Keratinocyte (primary cell): ENCODE measurements at regions not wholly inside any gene's neighbourhood (a gene's known extent, or its start where the extent isn't known, plus 50 kb on each side); places are given as distances from the start of the nearest gene placed in this dataset.

Experiments used
- DNase-seq: peaks from one replicate; pipeline ENCODE4 v3.0.0-alpha.2; 2011; ENCODE audit warnings: low read depth, missing footprints, low spot score
- FAIRE-seq: peaks from 2 replicates; lab custom pipeline; 2011; peaks lifted over from hg19 to GRCh38; lab: Jason Lieb, UNC
- H2AFZ ChIP-seq: 2 replicates; pipeline ENCODE4 v1.6.0; 2012; ENCODE audit warnings: low read length, control low read depth, inconsistent platforms; ENCODE audit not compliant: control insufficient read depth
- H3K27ac ChIP-seq: 2 replicates; pipeline ENCODE4 v1.5.1; 2011; ENCODE audit warnings: low read length; ENCODE audit not compliant: control insufficient read depth, insufficient read depth
- H3K27me3 ChIP-seq: 3 replicates; pipeline ENCODE4 v1.6.0; 2011; ENCODE audit warnings: low read length; ENCODE audit not compliant: control insufficient read depth, insufficient read depth; ENCODE audit errors: extremely low read depth
- H3K36me3 ChIP-seq, 2 experiments: 2 replicates in 1 of 2; 3 replicates in 1 of 2; pipeline ENCODE4 v1.5.1; 2011; ENCODE audit warnings: low read length in 2 of 2, mild to moderate bottlenecking in 1 of 2; ENCODE audit not compliant: control insufficient read depth in 2 of 2, insufficient read depth in 2 of 2; ENCODE audit errors: extremely low read depth in 1 of 2
- H3K4me1 ChIP-seq: 3 replicates; pipeline ENCODE4 v1.5.1; 2011; ENCODE audit warnings: low read length; ENCODE audit not compliant: control insufficient read depth, insufficient read depth; ENCODE audit errors: extremely low read depth
- H3K4me2 ChIP-seq: 3 replicates; pipeline ENCODE4 v1.6.0; 2011; ENCODE audit warnings: low read depth, low read length; ENCODE audit not compliant: control insufficient read depth, insufficient read depth; ENCODE audit errors: extremely low read depth
- H3K4me3 ChIP-seq, 3 experiments: fragments of 200-600 bp in 1 of 3; sonication (generic) in 1 of 3; 2 replicates in 2 of 3; 3 replicates in 1 of 3; pipeline ENCODE4 v1.5.1; 2011 to 2016; ENCODE audit warnings: low read length in 3 of 3, mild to moderate bottlenecking in 3 of 3, control low read depth in 2 of 3, inconsistent platforms in 1 of 3, low read depth in 1 of 3, mixed read lengths in 1 of 3, mixed run types in 1 of 3, moderate library complexity in 1 of 3; ENCODE audit not compliant: control insufficient read depth in 2 of 3, insufficient read depth in 2 of 3; ENCODE audit errors: extremely low read depth in 1 of 3
- H3K79me2 ChIP-seq: 2 replicates; pipeline ENCODE4 v1.6.0; 2012; ENCODE audit warnings: low read length; ENCODE audit not compliant: control insufficient read depth, insufficient read depth
- H3K9ac ChIP-seq: 3 replicates; pipeline ENCODE4 v1.6.0; 2011; ENCODE audit warnings: low read length; ENCODE audit not compliant: control insufficient read depth, insufficient read depth; ENCODE audit errors: extremely low read depth
- H3K9me1 ChIP-seq: 3 replicates; pipeline ENCODE4 v1.6.0; 2011; ENCODE audit warnings: low read length; ENCODE audit not compliant: control insufficient read depth, insufficient read depth; ENCODE audit errors: extremely low read depth
- H3K9me3 ChIP-seq: 2 replicates; pipeline ENCODE4 v1.5.1; 2012; ENCODE audit warnings: low read depth, low read length; ENCODE audit not compliant: control insufficient read depth
- H4K20me1 ChIP-seq: 3 replicates; pipeline ENCODE4 v1.6.0; 2011; ENCODE audit warnings: low read length; ENCODE audit not compliant: control insufficient read depth, insufficient read depth; ENCODE audit errors: extremely low read depth
- EZH2 ChIP-seq: IDR thresholded peaks from one replicate; pipeline ENCODE4 v1.6.1; 2012; ENCODE audit warnings: inconsistent platforms, mild to moderate bottlenecking, low read length, moderate library complexity
- dilution Hi-C: fragments of 300-500 bp; cut with MboI; formaldehyde crosslinking; loops from one replicate; pipeline ENCODE4 v1.7.0; 2020; ENCODE audit warnings: low sequenced_read_pairs; ENCODE audit not compliant: extremely low pct_ligation_motif_present
- TF ChIP-seq, protein P1 (sequence below), 3 experiments: IDR thresholded peaks in 1 of 3; conservative IDR thresholded peaks in 1 of 3; optimal IDR thresholded peaks in 1 of 3; 2 replicates in 2 of 3; 3 replicates in 1 of 3; pipeline versions ENCODE3 to v1.5.1; 2011; ENCODE audit warnings: low read length in 3 of 3, mild to moderate bottlenecking in 3 of 3, moderate library complexity in 2 of 3, control low read depth in 1 of 3, inconsistent platforms in 1 of 3; ENCODE audit not compliant: insufficient read depth in 2 of 3; ENCODE audit errors: extremely low read depth in 1 of 3

DNA sequence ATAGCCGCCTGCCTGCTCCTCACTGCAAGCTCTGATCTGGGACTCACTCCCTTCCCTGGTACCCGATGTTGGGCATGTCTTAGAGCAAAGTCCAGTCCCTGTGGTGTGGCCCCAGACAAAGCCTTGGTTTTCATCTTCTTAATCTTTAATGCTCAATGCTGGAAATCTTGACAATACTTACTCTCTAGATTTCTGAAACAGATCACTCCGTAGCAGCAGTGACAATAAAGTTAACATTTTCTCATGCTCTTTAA, 260.2 kb upstream of the IRX2 start:
- no peak overlapping the region for H3K27ac ChIP-seq
- FAIRE-seq (no peak), DNase-seq (no peak)
- H3K4me1 ChIP-seq, result peaks cover 3% of the 10 kb centered on the region
- dilution Hi-C loops, result no loop called here
- no peaks in the 10 kb centered on the region for H3K79me2 ChIP-seq
- H3K9me1 ChIP-seq, result no peaks in the 10 kb centered on the region
- H3K9ac ChIP-seq, result no peak overlapping the region
- no peak overlapping the region for H2AFZ ChIP-seq
- H3K4me2 ChIP-seq, result no peak overlapping the region
- TF ChIP-seq, protein P1, sequence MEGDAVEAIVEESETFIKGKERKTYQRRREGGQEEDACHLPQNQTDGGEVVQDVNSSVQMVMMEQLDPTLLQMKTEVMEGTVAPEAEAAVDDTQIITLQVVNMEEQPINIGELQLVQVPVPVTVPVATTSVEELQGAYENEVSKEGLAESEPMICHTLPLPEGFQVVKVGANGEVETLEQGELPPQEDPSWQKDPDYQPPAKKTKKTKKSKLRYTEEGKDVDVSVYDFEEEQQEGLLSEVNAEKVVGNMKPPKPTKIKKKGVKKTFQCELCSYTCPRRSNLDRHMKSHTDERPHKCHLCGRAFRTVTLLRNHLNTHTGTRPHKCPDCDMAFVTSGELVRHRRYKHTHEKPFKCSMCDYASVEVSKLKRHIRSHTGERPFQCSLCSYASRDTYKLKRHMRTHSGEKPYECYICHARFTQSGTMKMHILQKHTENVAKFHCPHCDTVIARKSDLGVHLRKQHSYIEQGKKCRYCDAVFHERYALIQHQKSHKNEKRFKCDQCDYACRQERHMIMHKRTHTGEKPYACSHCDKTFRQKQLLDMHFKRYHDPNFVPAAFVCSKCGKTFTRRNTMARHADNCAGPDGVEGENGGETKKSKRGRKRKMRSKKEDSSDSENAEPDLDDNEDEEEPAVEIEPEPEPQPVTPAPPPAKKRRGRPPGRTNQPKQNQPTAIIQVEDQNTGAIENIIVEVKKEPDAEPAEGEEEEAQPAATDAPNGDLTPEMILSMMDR (optimal IDR thresholded peaks at IDR 0.05 in 1 of 3, IDR thresholded peaks at IDR 0.05 in 1 of 3, conservative IDR thresholded peaks at IDR 0.05 in 1 of 3; ENCODE audit: extremely low read depth in 1 of 3, insufficient read depth in 2 of 3, low read length in 3 of 3), result no peak
- no peak for TF ChIP-seq EZH2
- no peaks in the 10 kb centered on the region for H3K27me3 ChIP-seq
- no peak overlapping the region for H3K4me3 ChIP-seq
- H3K36me3 ChIP-seq, result no peaks in the 10 kb centered on the region
- no peaks in the 10 kb centered on the region for H4K20me1 ChIP-seq
- H3K9me3 ChIP-seq, result no peaks in the 10 kb centered on the region

DNA sequence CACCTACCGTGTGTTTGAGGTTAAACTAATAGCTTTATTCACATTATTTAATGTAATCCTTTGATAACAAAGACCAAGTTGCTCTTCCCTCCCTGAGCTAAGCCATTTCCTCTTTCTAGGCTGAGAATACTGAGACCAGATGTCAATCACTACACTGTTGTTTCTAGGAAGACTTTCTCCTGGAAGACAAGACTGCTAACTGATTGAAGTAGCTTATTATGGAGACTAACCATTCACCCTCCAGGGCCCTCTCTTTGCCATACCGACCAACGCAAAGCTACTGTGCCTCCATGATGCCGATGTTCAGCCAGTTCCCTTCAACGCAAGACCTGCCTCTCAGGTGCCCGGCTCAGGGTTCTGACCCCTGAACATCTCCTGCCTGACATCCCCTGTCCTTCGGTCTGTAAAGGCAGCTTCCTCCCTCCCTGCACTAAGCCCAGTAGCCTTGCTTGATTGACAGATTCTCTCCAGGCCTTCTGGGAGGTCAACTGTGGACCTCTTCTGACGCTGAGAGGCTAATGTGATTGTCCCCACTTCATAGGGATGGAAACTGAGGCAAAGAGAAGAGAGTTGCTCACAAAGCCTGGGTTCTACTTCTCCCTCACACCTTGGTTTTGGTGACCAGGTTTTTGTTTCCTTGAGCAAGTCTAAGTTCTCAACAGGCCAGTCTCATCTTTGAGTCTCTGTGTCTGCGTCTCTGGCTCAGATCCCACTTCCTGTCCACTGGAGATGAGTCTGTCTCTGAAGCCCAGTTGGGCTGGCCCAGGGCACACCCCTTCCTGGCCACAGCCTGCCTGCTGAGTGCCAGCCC, 259.7 kb upstream of the IRX2 start:
- peaks cover 3% of the 10 kb centered on the region for H3K4me1 ChIP-seq
- H3K4me3 ChIP-seq, result no peak overlapping the region
- no peaks in the 10 kb centered on the region for H3K9me1 ChIP-seq
- no peaks in the 10 kb centered on the region for H3K27me3 ChIP-seq
- DNase-seq, result no peak
- no peak for TF ChIP-seq EZH2
- TF ChIP-seq, protein P1 (optimal IDR thresholded peaks at IDR 0.05 in 1 of 3, IDR thresholded peaks at IDR 0.05 in 1 of 3, conservative IDR thresholded peaks at IDR 0.05 in 1 of 3; ENCODE audit: extremely low read depth in 1 of 3, insufficient read depth in 2 of 3, low read length in 3 of 3), result no peak
- H3K9ac ChIP-seq, result no peak overlapping the region
- H4K20me1 ChIP-seq, result no peaks in the 10 kb centered on the region
- dilution Hi-C loops, result no loop called here
- no peak overlapping the region for H2AFZ ChIP-seq
- H3K9me3 ChIP-seq, result no peaks in the 10 kb centered on the region
- no peak for FAIRE-seq
- H3K4me2 ChIP-seq, result no peak overlapping the region
- no peaks in the 10 kb centered on the region for H3K79me2 ChIP-seq
- no peak overlapping the region for H3K27ac ChIP-seq
- H3K36me3 ChIP-seq, result no peaks in the 10 kb centered on the region
